ENCODE measurements at regions not wholly inside any gene's neighbourhood (a gene's known extent, or its start where the extent isn't known, plus 50 kb on each side); places are given as distances from the start of the nearest gene placed in this dataset.

GRCh38 chr2:117085737-117086136 is 728.8 kb upstream of the DDX18 start:
- no peak for TF ChIP-seq EZH2 (IDR thresholded peaks at IDR 0.05; ENCODE audit: insufficient read depth, poor library complexity, severe bottlenecking)
- no peak for TF ChIP-seq EZH2phosphoT487 (IDR thresholded peaks at IDR 0.05; ENCODE audit: insufficient read depth, low read depth)
- no peaks in the 10 kb centered on the region for H3K9me3 ChIP-seq (ENCODE audit: low read depth)
- H3K9me2 ChIP-seq (ENCODE audit: insufficient read depth), result no peaks in the 10 kb centered on the region
- no peak overlapping the region for H2AFZ ChIP-seq
- no peak overlapping the region for H3K9ac ChIP-seq
- no peaks in the 10 kb centered on the region for H3K36me3 ChIP-seq (ENCODE audit: low read depth)
- no peaks in the 10 kb centered on the region for H3K27me3 ChIP-seq (replicated peaks; ENCODE audit: insufficient read depth)
- no peak overlapping the region for H3K4me2 ChIP-seq (ENCODE audit: unreplicated experiment)
- in situ Hi-C loops (cut with MboI), result no loop called here
- H3K79me2 ChIP-seq (ENCODE audit: insufficient read depth), result no peaks in the 10 kb centered on the region
- H3K4me1 ChIP-seq (ENCODE audit: insufficient read depth), result no peaks in the 10 kb centered on the region
- no peak overlapping the region for H3K4me3 ChIP-seq
- H4K20me1 ChIP-seq (ENCODE audit: insufficient read depth), result no peaks in the 10 kb centered on the region
- 23 to 36% methylated on average over 1 of the region's 1 CpG for WGBS, 2 experiments (ENCODE audit: low coverage in 1 of 2, low lambda C conversion rate in 2 of 2, missing lambda C conversion rate in 2 of 2)
- no peak for DNase-seq
- no peaks in the 10 kb centered on the region for H3F3A ChIP-seq (ENCODE audit: insufficient read depth)
- no peak overlapping the region for H3K27ac ChIP-seq

- in situ Hi-C loops (cut with MboI), result no loop called here
- no peak overlapping the region for H3K27ac ChIP-seq
- no peaks in the 10 kb centered on the region for H4K20me1 ChIP-seq (ENCODE audit: insufficient read depth)
- no peaks in the 10 kb centered on the region for H3K79me2 ChIP-seq (ENCODE audit: insufficient read depth)
- H3K9me3 ChIP-seq (ENCODE audit: low read depth), result no peaks in the 10 kb centered on the region
- no peak for TF ChIP-seq EZH2 (IDR thresholded peaks at IDR 0.05; ENCODE audit: insufficient read depth, poor library complexity, severe bottlenecking)
- TF ChIP-seq EZH2phosphoT487 (IDR thresholded peaks at IDR 0.05; ENCODE audit: insufficient read depth, low read depth), result no peak
- 7% methylated on average over 3 of the region's 3 CpGs for WGBS, 2 experiments (ENCODE audit: low coverage in 1 of 2, low lambda C conversion rate in 2 of 2, missing lambda C conversion rate in 2 of 2)
- no peaks in the 10 kb centered on the region for H3F3A ChIP-seq (ENCODE audit: insufficient read depth)
- no peak overlapping the region for H3K4me3 ChIP-seq
- no peak overlapping the region for H3K9ac ChIP-seq
- no peak for DNase-seq
- H3K4me1 ChIP-seq (ENCODE audit: insufficient read depth), result no peaks in the 10 kb centered on the region
- H3K9me2 ChIP-seq (ENCODE audit: insufficient read depth), result no peaks in the 10 kb centered on the region
- no peaks in the 10 kb centered on the region for H3K27me3 ChIP-seq (replicated peaks; ENCODE audit: insufficient read depth)
- H2AFZ ChIP-seq, result no peak overlapping the region
- H3K36me3 ChIP-seq (ENCODE audit: low read depth), result no peaks in the 10 kb centered on the region
- no peak overlapping the region for H3K4me2 ChIP-seq (ENCODE audit: unreplicated experiment)
These were observed 728.1 kb upstream of the DDX18 start for GRCh38 chr2:117086174-117086942.

- H3K9me3 ChIP-seq (ENCODE audit: low read depth), result no peaks in the 10 kb centered on the region
- H3K79me2 ChIP-seq (ENCODE audit: insufficient read depth), result no peaks in the 10 kb centered on the region
- no peaks in the 10 kb centered on the region for H4K20me1 ChIP-seq (ENCODE audit: insufficient read depth)
- H3K4me1 ChIP-seq (ENCODE audit: insufficient read depth), result no peaks in the 10 kb centered on the region
- H3K27me3 ChIP-seq (replicated peaks; ENCODE audit: insufficient read depth), result no peaks in the 10 kb centered on the region
- H3K9me2 ChIP-seq (ENCODE audit: insufficient read depth), result no peaks in the 10 kb centered on the region
- 26 to 29% methylated on average over 4 of the region's 4 CpGs for WGBS, 2 experiments (ENCODE audit: low coverage in 1 of 2, low lambda C conversion rate in 2 of 2, missing lambda C conversion rate in 2 of 2)
- no peak for TF ChIP-seq EZH2phosphoT487 (IDR thresholded peaks at IDR 0.05; ENCODE audit: insufficient read depth, low read depth)
- TF ChIP-seq EZH2 (IDR thresholded peaks at IDR 0.05; ENCODE audit: insufficient read depth, poor library complexity, severe bottlenecking), result no peak
- H2AFZ ChIP-seq, result no peak overlapping the region
- no peak overlapping the region for H3K4me3 ChIP-seq
- in situ Hi-C loops (cut with MboI), result no loop called here
- H3K4me2 ChIP-seq (ENCODE audit: unreplicated experiment), result no peak overlapping the region
- no peak for DNase-seq
- no peak overlapping the region for H3K27ac ChIP-seq
- no peak overlapping the region for H3K9ac ChIP-seq
- no peaks in the 10 kb centered on the region for H3F3A ChIP-seq (ENCODE audit: insufficient read depth)
- no peaks in the 10 kb centered on the region for H3K36me3 ChIP-seq (ENCODE audit: low read depth)
These were observed 727.6 kb upstream of the DDX18 start for GRCh38 chr2:117086943-117087250.

- H3K27ac ChIP-seq, result no peak overlapping the region
- WGBS, 2 experiments (ENCODE audit: low coverage in 1 of 2, low lambda C conversion rate in 2 of 2, missing lambda C conversion rate in 2 of 2), result 0 to 3% methylated on average over 9 of the region's 9 CpGs
These were observed 726.8 kb upstream of the DDX18 start for GRCh38 chr2:117087535-117088291.

More at GRCh38 chr2:117087535-117088291, 726.8 kb upstream of the DDX18 start:
- Histone ChIP-seq H3K9me3 (ENCODE audit: low read depth) (no peaks in the 10 kb centered on the region), H3K36me3 (ENCODE audit: low read depth) (no peaks in the 10 kb centered on the region), H3K4me2 (ENCODE audit: unreplicated experiment) (no peak overlapping the region), H3K9me2 (ENCODE audit: insufficient read depth) (no peaks in the 10 kb centered on the region), H3K27me3 (replicated peaks; ENCODE audit: insufficient read depth) (no peaks in the 10 kb centered on the region), H3K9ac (no peak overlapping the region), H3K4me3 (no peak overlapping the region), H3K4me1 (ENCODE audit: insufficient read depth) (no peaks in the 10 kb centered on the region), H4K20me1 (ENCODE audit: insufficient read depth) (no peaks in the 10 kb centered on the region), H3F3A (ENCODE audit: insufficient read depth) (no peaks in the 10 kb centered on the region), H3K79me2 (ENCODE audit: insufficient read depth) (no peaks in the 10 kb centered on the region), H2AFZ (no peak overlapping the region)
- TF ChIP-seq EZH2 (IDR thresholded peaks at IDR 0.05; ENCODE audit: insufficient read depth, poor library complexity, severe bottlenecking) (no peak), EZH2phosphoT487 (IDR thresholded peaks at IDR 0.05; ENCODE audit: insufficient read depth, low read depth) (no peak)
- no peak for DNase-seq
- in situ Hi-C loops (cut with MboI), result no loop called here
